ENCODE measurements at regions not wholly inside any gene's neighbourhood (a gene's known extent, or its start where the extent isn't known, plus 50 kb on each side); places are given as distances from the start of the nearest gene placed in this dataset.

DNA sequence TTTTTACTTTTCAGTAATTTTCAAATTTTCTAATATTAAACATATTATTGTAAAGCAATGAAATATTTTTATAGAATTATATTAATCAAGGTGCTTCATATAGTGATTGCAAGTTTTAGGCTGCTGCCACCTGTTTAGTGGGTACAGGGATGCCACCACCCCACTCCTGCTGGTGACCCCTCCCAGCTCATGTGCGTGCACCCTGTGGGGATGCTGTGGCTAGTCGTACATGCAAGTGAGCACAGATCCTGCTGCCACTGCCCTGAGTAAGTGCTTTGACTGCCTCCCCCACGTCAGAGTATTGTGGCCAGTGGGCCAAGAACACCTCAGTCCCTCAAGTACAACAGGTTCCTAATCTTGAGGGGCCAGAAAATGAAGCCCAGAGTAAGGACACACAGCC is 320.1 kb upstream of the DDI1 start:
- Histone ChIP-seq H3K36me3 (ENCODE audit: insufficient read depth, low read length) (no peaks in the 10 kb centered on the region), H3K27me3 (ENCODE audit: insufficient read depth, low read length) (no peaks in the 10 kb centered on the region), H3K27ac (ENCODE audit: low read depth, low read length) (no peak overlapping the region), H3K79me2 (ENCODE audit: control insufficient read depth, insufficient read depth, low read length, unreplicated experiment) (no peaks in the 10 kb centered on the region), H3K4me3 (ENCODE audit: low read depth, low read length) (no peak overlapping the region), H2AFZ (ENCODE audit: low read length, unreplicated experiment) (no peak overlapping the region), H3K4me1 (ENCODE audit: control insufficient read depth, insufficient read depth, low read length, unreplicated experiment) (peaks cover 9% of the 10 kb centered on the region)

DNA sequence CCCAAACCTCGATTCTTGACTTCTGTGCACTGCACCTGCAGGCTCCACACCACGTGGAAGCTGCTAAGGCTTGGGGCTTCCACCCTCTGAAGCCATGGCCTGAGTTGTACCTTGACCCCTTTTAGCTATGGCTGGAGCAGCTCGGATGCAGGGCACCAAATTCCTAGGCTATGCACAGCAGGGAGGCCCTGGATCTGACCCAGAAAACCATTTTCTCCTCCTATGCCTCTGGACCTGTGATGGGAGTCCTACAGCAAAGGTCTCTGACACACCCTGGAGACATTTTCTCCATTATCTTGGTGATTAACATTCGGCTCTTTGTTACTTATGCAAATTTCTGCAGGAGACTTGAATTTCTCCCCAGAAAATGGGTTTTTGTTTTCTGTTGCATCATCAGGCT is 309.2 kb upstream of the DDI1 start:
- no peaks in the 10 kb centered on the region for H3K36me3 ChIP-seq (ENCODE audit: insufficient read depth, low read length)
- H3K4me1 ChIP-seq (ENCODE audit: control insufficient read depth, insufficient read depth, low read length, unreplicated experiment): peaks cover 4% of the 10 kb centered on the region
- H3K27me3 ChIP-seq (ENCODE audit: insufficient read depth, low read length): no peaks in the 10 kb centered on the region
- no peak overlapping the region for H3K27ac ChIP-seq (ENCODE audit: low read depth, low read length)
- H3K4me3 ChIP-seq (ENCODE audit: low read depth, low read length): no peak overlapping the region
- no peaks in the 10 kb centered on the region for H3K79me2 ChIP-seq (ENCODE audit: control insufficient read depth, insufficient read depth, low read length, unreplicated experiment)
- no peak overlapping the region for H2AFZ ChIP-seq (ENCODE audit: low read length, unreplicated experiment)

DNA sequence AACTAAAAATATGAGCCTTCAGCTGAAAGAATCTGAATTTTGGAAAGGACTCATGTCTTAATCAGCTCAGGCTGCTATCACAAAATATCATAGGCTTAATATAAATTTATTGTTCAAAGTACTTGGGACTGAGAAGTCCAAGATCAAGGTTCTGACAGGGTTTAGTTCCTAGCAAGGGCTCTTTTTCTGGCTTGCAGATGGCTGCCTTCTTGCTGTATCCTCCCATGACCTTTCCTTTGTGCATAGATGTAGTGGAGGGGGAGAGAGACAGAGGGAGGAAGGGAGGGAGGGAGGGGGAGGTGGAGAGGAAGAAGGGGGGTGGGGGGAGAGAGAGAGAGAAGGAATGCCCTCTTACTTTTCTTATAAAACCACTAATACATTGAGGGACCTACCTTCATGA is 306.8 kb upstream of the DDI1 start:
- H3K27ac ChIP-seq (ENCODE audit: low read depth, low read length): no peak overlapping the region
- H3K27me3 ChIP-seq (ENCODE audit: insufficient read depth, low read length): no peaks in the 10 kb centered on the region
- H3K4me3 ChIP-seq (ENCODE audit: low read depth, low read length): no peak overlapping the region

DNA sequence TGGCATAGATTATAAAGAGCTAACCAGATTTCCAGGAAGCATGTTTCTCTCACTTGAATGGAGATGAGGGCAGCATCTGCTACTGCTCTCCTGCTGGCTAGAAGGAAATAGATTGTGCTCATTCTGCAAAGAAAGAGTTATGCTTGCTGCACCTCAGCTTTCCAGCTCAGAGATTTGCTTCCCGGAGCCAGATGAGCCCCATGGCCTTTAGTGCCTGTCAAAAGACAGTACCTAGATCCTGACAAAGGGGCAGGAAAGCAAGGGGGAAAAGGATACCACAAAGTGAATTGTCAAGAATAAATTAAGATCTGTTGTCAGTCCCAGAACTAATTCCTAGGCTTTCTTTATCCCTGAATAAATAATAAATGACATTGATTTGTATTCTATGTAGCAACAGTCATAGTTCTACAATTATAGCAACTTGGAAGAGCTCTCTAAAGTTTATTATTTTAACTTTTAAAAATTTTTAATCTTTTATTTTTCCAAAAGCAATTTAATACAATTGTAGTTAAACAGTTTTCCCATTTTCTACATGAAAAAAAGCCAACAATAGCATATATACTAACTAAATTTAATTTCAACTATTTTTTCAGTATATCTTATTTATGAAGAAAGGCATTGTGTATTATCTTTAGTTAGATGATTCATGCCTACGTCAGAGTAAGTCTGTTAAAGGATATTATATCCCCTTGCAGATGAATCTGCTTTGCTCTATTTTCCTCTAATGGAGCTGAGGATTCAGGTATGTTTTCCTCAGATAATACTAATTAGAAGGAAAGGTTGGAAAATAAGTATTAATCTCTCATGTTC is 306.1 kb upstream of the DDI1 start:
- no peaks in the 10 kb centered on the region for H3K27me3 ChIP-seq (ENCODE audit: insufficient read depth, low read length)
- H3K36me3 ChIP-seq (ENCODE audit: insufficient read depth, low read length): no peaks in the 10 kb centered on the region
- no peak overlapping the region for H3K4me3 ChIP-seq (ENCODE audit: low read depth, low read length)
- H3K27ac ChIP-seq (ENCODE audit: low read depth, low read length): no peak overlapping the region
- peaks cover 4% of the 10 kb centered on the region for H3K4me1 ChIP-seq (ENCODE audit: control insufficient read depth, insufficient read depth, low read length, unreplicated experiment)
- no peaks in the 10 kb centered on the region for H3K79me2 ChIP-seq (ENCODE audit: control insufficient read depth, insufficient read depth, low read length, unreplicated experiment)
- no peak overlapping the region for H2AFZ ChIP-seq (ENCODE audit: low read length, unreplicated experiment)

More for the DNA sequence above, 306.8 kb upstream of the DDI1 start:
- peaks cover 4% of the 10 kb centered on the region for H3K4me1 ChIP-seq (ENCODE audit: control insufficient read depth, insufficient read depth, low read length, unreplicated experiment)
- H3K36me3 ChIP-seq (ENCODE audit: insufficient read depth, low read length): no peaks in the 10 kb centered on the region
- H2AFZ ChIP-seq (ENCODE audit: low read length, unreplicated experiment): no peak overlapping the region
- H3K79me2 ChIP-seq (ENCODE audit: control insufficient read depth, insufficient read depth, low read length, unreplicated experiment): no peaks in the 10 kb centered on the region

DNA sequence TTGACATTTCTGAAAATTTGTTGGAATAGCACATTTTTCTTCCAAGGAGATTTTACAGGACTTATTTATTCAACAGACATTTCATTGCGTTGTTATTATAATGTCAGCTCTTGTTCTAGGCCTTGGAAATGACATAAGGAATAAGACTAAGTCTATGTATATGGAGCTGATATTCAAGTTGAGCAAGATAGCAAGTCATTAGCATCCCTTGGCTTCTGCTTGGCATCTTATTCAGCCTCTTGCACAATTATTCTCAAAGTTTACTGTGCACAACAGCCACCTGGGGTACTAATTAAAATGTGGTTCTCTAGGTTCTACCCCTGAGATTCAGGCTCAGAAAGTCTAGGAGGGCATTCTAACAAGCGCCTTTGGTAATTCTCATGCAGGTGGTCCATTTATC is 304.8 kb upstream of the DDI1 start:
- no peaks in the 10 kb centered on the region for H3K36me3 ChIP-seq (ENCODE audit: insufficient read depth, low read length)
- H3K4me1 ChIP-seq (ENCODE audit: control insufficient read depth, insufficient read depth, low read length, unreplicated experiment): peaks cover 4% of the 10 kb centered on the region
- no peak overlapping the region for H2AFZ ChIP-seq (ENCODE audit: low read length, unreplicated experiment)
- H3K79me2 ChIP-seq (ENCODE audit: control insufficient read depth, insufficient read depth, low read length, unreplicated experiment): no peaks in the 10 kb centered on the region
- H3K27me3 ChIP-seq (ENCODE audit: insufficient read depth, low read length): no peaks in the 10 kb centered on the region
- no peak overlapping the region for H3K27ac ChIP-seq (ENCODE audit: low read depth, low read length)
- H3K4me3 ChIP-seq (ENCODE audit: low read depth, low read length): no peak overlapping the region

DNA sequence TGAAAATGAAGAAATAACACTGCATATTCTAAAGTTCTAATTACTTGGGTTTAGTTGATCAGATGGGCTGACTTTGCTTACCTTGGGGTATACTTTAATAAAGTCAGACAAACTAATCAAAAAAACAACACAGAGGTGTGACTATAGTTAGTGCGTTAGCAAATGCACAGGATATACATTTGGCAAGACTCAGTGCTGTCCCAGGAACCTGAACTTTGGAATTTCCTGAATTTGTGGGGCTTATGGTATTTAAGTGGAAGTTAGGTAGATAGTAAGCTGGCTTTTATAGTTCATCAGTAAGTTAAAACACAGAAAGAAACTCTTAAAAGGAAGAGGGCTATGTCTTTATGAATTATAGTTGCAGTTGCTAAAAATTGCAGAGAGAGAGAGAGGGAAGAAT is 302.6 kb upstream of the DDI1 start:
- H3K36me3 ChIP-seq (ENCODE audit: insufficient read depth, low read length): no peaks in the 10 kb centered on the region
- no peak overlapping the region for H3K27ac ChIP-seq (ENCODE audit: low read depth, low read length)
- H3K79me2 ChIP-seq (ENCODE audit: control insufficient read depth, insufficient read depth, low read length, unreplicated experiment): no peaks in the 10 kb centered on the region
- no peak overlapping the region for H2AFZ ChIP-seq (ENCODE audit: low read length, unreplicated experiment)
- H3K4me1 ChIP-seq (ENCODE audit: control insufficient read depth, insufficient read depth, low read length, unreplicated experiment): peaks cover 4% of the 10 kb centered on the region
- H3K4me3 ChIP-seq (ENCODE audit: low read depth, low read length): no peak overlapping the region
- no peaks in the 10 kb centered on the region for H3K27me3 ChIP-seq (ENCODE audit: insufficient read depth, low read length)

DNA sequence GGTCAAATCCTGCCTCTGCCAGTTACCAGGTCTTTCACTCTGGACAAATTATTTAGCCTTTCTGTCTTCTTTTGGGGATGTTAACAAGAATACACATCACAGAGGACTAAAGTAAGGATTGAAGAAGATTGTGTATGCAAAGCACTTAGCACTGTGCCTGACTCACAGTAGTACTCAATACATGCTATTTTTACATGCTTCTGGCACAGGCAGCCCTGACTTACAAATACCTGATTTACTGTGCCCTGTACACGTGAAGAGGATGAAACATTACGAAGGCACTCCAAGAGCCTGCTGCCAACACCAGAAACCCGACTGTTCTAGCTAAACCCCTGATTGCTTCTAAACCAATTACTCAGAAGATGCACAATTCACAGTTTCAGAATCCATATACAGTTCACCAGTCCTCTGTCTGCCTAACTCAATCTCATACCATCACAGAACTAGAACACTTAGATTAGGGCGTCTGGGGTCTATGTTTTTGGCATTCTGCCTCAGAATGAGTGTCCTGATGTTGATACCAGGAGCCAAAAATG is 300.9 kb upstream of the DDI1 start:
- peaks cover 3% of the 10 kb centered on the region for H3K4me1 ChIP-seq (ENCODE audit: control insufficient read depth, insufficient read depth, low read length, unreplicated experiment)
- no peak overlapping the region for H3K27ac ChIP-seq (ENCODE audit: low read depth, low read length)
- H3K79me2 ChIP-seq (ENCODE audit: control insufficient read depth, insufficient read depth, low read length, unreplicated experiment): no peaks in the 10 kb centered on the region
- H3K36me3 ChIP-seq (ENCODE audit: insufficient read depth, low read length): no peaks in the 10 kb centered on the region
- H3K27me3 ChIP-seq (ENCODE audit: insufficient read depth, low read length): no peaks in the 10 kb centered on the region
- H2AFZ ChIP-seq (ENCODE audit: low read length, unreplicated experiment): no peak overlapping the region
- no peak overlapping the region for H3K4me3 ChIP-seq (ENCODE audit: low read depth, low read length)

- no peaks in the 10 kb centered on the region for H3K4me1 ChIP-seq (ENCODE audit: control insufficient read depth, insufficient read depth, low read length, unreplicated experiment)
- no peak overlapping the region for H3K4me3 ChIP-seq (ENCODE audit: low read depth, low read length)
- no peak overlapping the region for H3K27ac ChIP-seq (ENCODE audit: low read depth, low read length)
- H3K36me3 ChIP-seq (ENCODE audit: insufficient read depth, low read length): no peaks in the 10 kb centered on the region
- H3K27me3 ChIP-seq (ENCODE audit: insufficient read depth, low read length): no peaks in the 10 kb centered on the region
- H3K79me2 ChIP-seq (ENCODE audit: control insufficient read depth, insufficient read depth, low read length, unreplicated experiment): no peaks in the 10 kb centered on the region
- H2AFZ ChIP-seq (ENCODE audit: low read length, unreplicated experiment): no peak overlapping the region
These were observed 300.0 kb upstream of the DDI1 start for GRCh38 chr11:103736315-103737036.

DNA sequence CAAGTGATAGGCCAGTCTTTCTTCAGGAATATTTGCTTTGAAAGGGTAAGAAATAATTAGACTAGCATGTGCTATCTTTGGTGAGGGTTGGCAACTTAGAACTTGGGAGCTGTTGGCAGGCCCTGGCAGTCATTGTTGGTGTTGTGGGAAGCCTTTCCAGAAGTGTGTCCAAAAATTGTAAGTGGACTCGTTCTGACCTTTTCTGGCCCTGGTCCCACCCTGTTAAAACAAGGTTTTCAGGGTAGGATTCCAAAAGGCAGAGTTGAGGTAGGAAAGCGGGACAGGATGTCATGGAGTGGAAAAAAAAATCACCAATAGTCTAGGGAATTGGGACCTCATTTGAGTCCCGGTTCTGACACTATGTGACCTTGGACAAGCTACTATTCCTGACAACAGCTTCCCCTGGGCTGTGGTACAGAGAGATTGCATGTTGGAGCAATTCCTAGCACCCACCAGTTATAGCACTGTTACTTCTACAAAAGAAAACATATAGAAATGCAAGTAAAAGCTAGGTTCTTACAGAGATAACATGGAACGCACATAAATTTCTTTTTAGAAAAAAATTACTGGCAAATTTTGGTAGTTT is 299.3 kb upstream of the DDI1 start:
- H3K4me3 ChIP-seq (ENCODE audit: low read depth, low read length): no peak overlapping the region
- no peak overlapping the region for H2AFZ ChIP-seq (ENCODE audit: low read length, unreplicated experiment)
- no peaks in the 10 kb centered on the region for H3K27me3 ChIP-seq (ENCODE audit: insufficient read depth, low read length)
- H3K79me2 ChIP-seq (ENCODE audit: control insufficient read depth, insufficient read depth, low read length, unreplicated experiment): no peaks in the 10 kb centered on the region
- no peaks in the 10 kb centered on the region for H3K4me1 ChIP-seq (ENCODE audit: control insufficient read depth, insufficient read depth, low read length, unreplicated experiment)
- no peak overlapping the region for H3K27ac ChIP-seq (ENCODE audit: low read depth, low read length)
- no peaks in the 10 kb centered on the region for H3K36me3 ChIP-seq (ENCODE audit: insufficient read depth, low read length)

- no peaks in the 10 kb centered on the region for H3K4me1 ChIP-seq (ENCODE audit: control insufficient read depth, insufficient read depth, low read length, unreplicated experiment)
- no peak overlapping the region for H3K27ac ChIP-seq (ENCODE audit: low read depth, low read length)
- H2AFZ ChIP-seq (ENCODE audit: low read length, unreplicated experiment): no peak overlapping the region
- no peaks in the 10 kb centered on the region for H3K79me2 ChIP-seq (ENCODE audit: control insufficient read depth, insufficient read depth, low read length, unreplicated experiment)
- H3K36me3 ChIP-seq (ENCODE audit: insufficient read depth, low read length): no peaks in the 10 kb centered on the region
- H3K4me3 ChIP-seq (ENCODE audit: low read depth, low read length): no peak overlapping the region
- H3K27me3 ChIP-seq (ENCODE audit: insufficient read depth, low read length): no peaks in the 10 kb centered on the region
These were observed 298.7 kb upstream of the DDI1 start for GRCh38 chr11:103737747-103738146.

Data from ACC112 (cell line).